ENCODE measurements at regions not wholly inside any gene's neighbourhood (a gene's known extent, or its start where the extent isn't known, plus 50 kb on each side); places are given as distances from the start of the nearest gene placed in this dataset.

- TF ChIP-seq GABPA (IDR thresholded peaks at IDR 0.05; ENCODE audit: low read depth): no peak
- TF ChIP-seq SPI1 (IDR thresholded peaks at IDR 0.05; ENCODE audit: borderline replicate concordance, low read depth): no peak
- TF ChIP-seq POLR2AphosphoS5 (IDR thresholded peaks at IDR 0.05; ENCODE audit: low read depth): no peak
- TF ChIP-seq, protein P1, sequence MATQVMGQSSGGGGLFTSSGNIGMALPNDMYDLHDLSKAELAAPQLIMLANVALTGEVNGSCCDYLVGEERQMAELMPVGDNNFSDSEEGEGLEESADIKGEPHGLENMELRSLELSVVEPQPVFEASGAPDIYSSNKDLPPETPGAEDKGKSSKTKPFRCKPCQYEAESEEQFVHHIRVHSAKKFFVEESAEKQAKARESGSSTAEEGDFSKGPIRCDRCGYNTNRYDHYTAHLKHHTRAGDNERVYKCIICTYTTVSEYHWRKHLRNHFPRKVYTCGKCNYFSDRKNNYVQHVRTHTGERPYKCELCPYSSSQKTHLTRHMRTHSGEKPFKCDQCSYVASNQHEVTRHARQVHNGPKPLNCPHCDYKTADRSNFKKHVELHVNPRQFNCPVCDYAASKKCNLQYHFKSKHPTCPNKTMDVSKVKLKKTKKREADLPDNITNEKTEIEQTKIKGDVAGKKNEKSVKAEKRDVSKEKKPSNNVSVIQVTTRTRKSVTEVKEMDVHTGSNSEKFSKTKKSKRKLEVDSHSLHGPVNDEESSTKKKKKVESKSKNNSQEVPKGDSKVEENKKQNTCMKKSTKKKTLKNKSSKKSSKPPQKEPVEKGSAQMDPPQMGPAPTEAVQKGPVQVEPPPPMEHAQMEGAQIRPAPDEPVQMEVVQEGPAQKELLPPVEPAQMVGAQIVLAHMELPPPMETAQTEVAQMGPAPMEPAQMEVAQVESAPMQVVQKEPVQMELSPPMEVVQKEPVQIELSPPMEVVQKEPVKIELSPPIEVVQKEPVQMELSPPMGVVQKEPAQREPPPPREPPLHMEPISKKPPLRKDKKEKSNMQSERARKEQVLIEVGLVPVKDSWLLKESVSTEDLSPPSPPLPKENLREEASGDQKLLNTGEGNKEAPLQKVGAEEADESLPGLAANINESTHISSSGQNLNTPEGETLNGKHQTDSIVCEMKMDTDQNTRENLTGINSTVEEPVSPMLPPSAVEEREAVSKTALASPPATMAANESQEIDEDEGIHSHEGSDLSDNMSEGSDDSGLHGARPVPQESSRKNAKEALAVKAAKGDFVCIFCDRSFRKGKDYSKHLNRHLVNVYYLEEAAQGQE (IDR thresholded peaks at IDR 0.05; ENCODE audit: insufficient replicate concordance, low read depth): no peak
- TF ChIP-seq CTCF (IDR thresholded peaks at IDR 0.05; ENCODE audit: insufficient read depth, low read length): no peak
- H3K4me3 ChIP-seq (replicated peaks; ENCODE audit: insufficient read depth, low read length): no peak overlapping the region
- no peaks in the 10 kb centered on the region for H3K27me3 ChIP-seq (ENCODE audit: insufficient read depth, poor library complexity, severe bottlenecking)
- no peak overlapping the region for H3K27ac ChIP-seq (replicated peaks)
- no peak for DNase-seq (ENCODE audit: low read depth in 1 of 2, low spot score in 1 of 2)
Measured at GRCh38 chr6:14372734-14373489, 255.3 kb downstream of the CD83 start.

DNA sequence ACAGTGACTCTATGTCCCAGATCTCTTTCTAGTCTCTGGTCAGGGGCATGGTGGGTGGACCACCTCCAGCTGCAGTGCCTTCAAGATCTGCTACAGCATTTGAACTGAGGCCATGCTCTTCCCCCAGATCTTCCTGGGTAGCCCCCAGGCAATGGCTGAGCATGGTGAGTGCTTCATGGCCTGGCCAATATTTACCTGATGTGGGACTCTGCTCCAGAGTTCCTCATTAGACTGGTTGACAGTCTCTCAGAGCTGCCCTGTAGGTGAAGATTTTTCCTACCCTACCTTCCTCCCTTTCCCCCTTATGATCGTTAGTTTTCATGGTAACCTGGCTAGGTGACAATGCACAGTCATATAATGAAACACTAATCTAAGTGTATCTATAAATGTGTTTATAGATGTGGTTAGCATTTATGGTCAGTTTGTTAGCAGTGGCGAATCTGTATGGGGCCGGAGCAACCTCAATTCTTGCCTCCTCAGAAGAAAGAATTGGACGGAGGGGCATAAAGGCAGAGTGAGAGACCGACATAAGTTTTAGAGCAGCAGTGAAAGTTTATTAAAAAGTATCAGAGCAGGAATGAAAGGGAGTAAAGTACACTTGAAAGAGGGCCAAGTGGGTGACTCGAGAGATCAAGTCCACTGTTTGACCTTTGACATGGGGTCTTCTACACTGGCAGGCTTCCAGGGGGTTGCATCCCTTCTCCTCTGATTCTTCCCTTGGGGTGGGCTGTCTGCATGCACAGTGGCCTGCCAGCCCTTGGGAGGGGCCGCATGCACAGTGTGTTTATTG is 256.3 kb downstream of the CD83 start:
- no peaks in the 10 kb centered on the region for H3K27me3 ChIP-seq (ENCODE audit: insufficient read depth, poor library complexity, severe bottlenecking)
- TF ChIP-seq, protein P1 (IDR thresholded peaks at IDR 0.05; ENCODE audit: insufficient replicate concordance, low read depth): no peak
- no peak for TF ChIP-seq CTCF (IDR thresholded peaks at IDR 0.05; ENCODE audit: insufficient read depth, low read length)
- TF ChIP-seq GABPA (IDR thresholded peaks at IDR 0.05; ENCODE audit: low read depth): no peak
- no peak for TF ChIP-seq POLR2AphosphoS5 (IDR thresholded peaks at IDR 0.05; ENCODE audit: low read depth)
- no peak for TF ChIP-seq SPI1 (IDR thresholded peaks at IDR 0.05; ENCODE audit: borderline replicate concordance, low read depth)
- H3K4me3 ChIP-seq (replicated peaks; ENCODE audit: insufficient read depth, low read length): no peak overlapping the region
- H3K27ac ChIP-seq (replicated peaks): no peak overlapping the region
- no peak for DNase-seq (ENCODE audit: low read depth in 1 of 2, low spot score in 1 of 2)

GRCh38 chr6:14375930-14376329 is 258.4 kb downstream of the CD83 start:
- Histone ChIP-seq H3K27me3 (ENCODE audit: insufficient read depth, poor library complexity, severe bottlenecking) (no peaks in the 10 kb centered on the region), H3K4me3 (replicated peaks; ENCODE audit: insufficient read depth, low read length) (no peak overlapping the region), H3K27ac (replicated peaks) (no peak overlapping the region)
- DNase-seq (ENCODE audit: low read depth in 1 of 2, low spot score in 1 of 2): peak in 1 of 2 experiments; percentile 25
- no peak for TF ChIP-seq SPI1 (IDR thresholded peaks at IDR 0.05; ENCODE audit: borderline replicate concordance, low read depth)
- no peak for TF ChIP-seq GABPA (IDR thresholded peaks at IDR 0.05; ENCODE audit: low read depth)
- no peak for TF ChIP-seq POLR2AphosphoS5 (IDR thresholded peaks at IDR 0.05; ENCODE audit: low read depth)
- TF ChIP-seq CTCF (IDR thresholded peaks at IDR 0.05; ENCODE audit: insufficient read depth, low read length): no peak
- TF ChIP-seq, protein P1 (IDR thresholded peaks at IDR 0.05; ENCODE audit: insufficient replicate concordance, low read depth): no peak

Measured in HL-60 (cell line).